HG03159 (cell line): ENCODE measurements at regions not wholly inside any gene's neighbourhood (a gene's known extent, or its start where the extent isn't known, plus 50 kb on each side); places are given as distances from the start of the nearest gene placed in this dataset.

Experiments used
- ATAC-seq: cut with Tn5 transposase; IDR thresholded peaks from one replicate; pipeline ENCODE4 v1.9.1; 2021; ENCODE audit warnings: mild to moderate bottlenecking, moderate library complexity; ENCODE audit not compliant: unreplicated experiment

DNA sequence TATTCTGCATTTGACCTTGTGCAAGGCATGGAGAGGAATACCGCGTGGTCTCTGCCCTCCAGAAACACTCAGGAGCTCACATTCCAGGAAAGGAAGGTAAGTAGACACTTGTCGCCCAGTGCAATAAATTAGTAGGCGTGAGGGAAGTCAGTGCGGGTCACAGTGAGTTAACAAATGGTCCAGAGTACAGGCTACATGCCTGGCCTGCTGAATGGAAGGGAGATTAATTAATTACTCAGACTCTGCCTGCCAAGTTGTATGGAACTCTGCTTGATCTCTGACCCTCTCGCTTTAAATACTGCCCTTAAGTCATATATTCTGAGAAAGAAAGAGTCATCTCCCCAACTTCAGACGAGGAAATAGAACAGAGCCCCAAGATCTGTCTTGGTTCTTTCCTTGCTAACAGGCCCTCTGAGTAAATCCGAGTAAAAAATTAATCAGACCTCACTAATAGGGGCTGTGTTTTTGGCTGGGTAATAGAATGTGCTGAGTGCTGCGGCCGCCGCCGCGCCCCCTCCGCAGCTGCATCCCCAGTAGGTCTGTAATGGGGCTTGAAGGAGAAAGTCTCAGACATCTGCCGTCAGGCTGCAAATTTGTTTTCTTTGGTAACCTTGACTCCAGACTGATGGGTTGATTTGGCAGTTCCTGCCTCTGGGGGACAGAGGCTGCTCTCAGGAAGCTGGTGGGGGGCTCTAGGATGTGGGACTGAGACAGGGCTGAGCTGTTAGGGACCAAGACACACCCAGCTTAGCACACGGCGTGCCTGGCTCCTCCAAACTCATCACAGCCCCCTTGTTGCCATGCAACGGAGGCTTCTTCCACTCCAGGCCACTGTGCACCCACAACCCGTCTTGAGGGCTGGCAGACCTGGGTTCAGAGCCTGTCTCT lies 144.4 kb downstream of the NSG2 start:
- no peak for ATAC-seq

- ATAC-seq = no peak
Measured at GRCh38 chr5:174191076-174191475, 145.6 kb downstream of the NSG2 start.

DNA sequence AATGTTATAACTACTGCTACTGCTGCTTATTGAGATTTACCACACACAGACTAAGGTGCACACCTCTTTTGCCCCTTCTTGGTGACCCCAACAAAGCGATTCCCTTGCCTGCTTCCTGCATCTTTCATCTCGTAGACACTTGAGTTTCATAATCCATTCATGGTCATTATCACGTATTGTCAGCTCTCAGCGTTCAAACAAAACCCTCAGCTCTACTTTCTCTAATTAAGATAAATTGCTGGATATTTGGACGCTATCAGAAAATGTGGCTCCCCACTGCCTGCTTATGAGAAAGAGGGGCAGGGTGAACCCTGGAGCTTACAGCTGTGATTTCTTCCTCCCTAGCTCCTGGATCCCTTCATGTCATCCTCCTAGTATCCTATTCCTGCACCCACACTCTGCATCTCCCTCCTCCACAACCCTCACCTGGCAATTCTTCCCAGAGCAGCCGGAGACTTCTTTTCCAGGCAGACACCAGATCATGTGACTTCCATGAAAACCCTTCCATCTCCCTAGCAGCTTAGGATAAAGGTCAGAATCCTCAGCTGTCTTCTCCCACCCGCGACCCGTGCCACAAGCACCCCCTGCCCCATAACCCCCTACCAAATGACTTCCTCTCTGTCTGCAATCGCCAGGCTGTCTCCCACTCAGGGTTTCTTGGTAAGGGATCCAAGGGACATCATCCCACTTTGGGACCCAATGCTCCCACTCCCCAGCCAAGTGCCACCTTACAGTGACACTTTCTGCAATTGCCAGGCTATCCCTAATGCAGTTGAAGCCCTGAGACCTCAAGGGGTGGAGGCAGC lies 146.5 kb downstream of the NSG2 start:
- ATAC-seq = no peak

- no peak for ATAC-seq
Measured at GRCh38 chr5:174192901-174193300, 147.4 kb downstream of the NSG2 start.

GRCh38 chr5:174195517-174195916 lies 150.0 kb downstream of the NSG2 start:
- no peak for ATAC-seq

DNA sequence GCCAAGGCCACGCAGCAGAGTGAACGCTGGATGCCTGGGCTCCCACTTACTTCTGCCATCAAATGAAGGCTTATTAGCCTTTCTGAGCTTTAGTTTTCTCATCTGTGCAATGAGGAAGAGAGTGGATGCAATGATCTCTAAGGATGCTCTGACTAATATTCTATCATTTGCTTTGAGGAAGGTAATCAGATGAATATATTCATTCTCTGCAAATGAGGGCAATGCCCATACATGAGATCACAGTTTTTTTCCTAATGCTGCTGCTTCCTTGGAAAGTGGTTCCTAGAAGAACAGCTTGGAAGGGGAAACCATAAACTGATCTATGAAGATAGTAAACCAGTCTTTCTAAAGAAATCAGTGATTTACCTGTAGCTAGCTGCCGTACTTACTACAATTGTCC lies 152.4 kb downstream of the NSG2 start:
- no peak for ATAC-seq

DNA sequence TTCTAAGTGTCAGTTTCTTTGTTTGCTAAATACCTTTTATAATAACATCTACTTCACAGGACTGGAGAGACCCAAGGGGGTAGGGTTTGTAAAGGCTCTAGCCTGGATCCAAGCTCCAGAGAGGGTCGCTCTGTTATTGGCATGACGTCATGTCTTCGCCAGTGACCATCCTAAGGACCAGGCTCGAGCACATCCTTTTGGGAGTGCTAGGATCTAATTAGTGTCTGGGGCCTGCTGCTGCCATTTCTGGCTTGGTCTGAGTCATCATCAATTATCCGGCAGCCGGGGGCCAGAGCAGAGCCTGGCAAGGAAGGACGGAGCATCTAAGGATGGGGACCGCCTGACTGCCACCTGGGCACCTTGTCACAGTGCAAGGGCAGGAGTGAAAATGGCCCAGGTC lies 153.0 kb downstream of the NSG2 start:
- ATAC-seq = no peak

DNA sequence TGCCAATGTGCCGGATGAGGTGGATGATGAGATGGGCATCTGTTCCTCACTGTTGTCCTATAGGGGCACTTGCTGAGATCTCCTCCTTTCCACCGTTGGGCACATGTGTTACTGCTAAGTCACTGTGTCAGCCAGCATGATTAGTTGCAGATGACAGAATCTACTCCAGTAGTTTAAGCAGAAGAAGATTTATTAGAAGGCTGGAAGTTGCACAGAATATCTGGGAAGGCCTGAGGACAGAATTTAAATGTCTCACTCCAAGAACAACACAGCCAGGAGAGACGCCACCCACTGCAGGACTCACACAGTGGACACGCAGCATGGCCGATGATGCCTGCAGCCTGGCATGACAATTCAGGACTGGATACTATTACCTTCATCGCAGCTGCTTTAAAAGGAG lies 157.5 kb downstream of the NSG2 start:
- no peak for ATAC-seq

DNA sequence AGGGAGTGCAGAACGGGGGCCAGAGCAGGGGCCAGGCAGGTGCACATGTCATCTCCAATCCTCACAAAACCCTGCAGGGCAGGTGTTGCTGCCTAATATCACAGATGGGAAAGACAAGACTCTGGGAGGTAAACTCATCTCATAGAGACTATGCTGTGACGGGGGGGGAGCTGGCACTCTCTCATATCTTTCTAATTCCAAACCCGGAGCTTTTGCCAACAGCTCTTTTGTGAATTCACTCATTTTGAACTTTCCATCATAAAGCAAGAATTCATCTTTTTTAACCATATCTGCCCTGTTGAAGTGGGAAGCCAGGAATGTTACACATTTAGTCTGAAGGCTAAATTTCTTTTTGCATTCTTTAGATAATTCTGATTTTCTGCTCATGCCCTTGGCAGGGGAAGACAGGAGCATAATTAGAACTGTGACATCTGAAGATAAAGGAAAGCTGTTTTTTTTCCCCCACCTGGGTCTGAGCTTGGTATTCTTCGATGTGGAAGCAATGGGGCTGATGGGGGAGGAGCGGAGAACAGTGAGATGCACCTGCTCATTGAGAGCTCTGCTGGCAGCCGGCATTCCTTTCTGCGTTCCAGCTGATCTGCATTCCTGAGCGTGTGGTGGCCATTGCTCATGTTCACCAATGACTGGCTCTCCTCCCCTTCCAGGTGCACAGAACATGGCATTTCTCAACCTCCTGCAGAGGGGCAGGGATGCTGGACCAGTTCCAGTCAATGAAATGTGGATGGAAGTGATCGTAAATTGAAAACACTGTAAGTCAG lies 159.2 kb downstream of the NSG2 start:
- ATAC-seq = no peak

DNA sequence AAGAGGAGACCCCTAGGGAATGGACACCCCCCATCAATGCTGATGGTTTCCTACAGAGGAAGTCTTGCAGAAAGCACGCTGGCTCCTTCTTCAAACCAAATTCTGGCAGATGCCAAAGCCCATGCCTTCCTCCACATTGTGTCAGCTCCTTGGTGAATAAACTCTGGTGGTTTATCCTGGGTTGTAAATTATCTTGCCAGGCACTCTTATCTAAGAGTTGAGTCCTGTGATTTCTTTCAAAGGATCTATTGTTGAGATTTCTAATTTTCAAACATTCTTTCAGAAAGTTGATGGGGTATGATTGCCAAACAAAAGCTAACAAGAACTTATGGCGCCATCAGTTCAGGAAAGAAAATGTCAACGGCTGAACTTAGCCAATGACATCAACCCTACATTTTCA lies 160.4 kb downstream of the NSG2 start:
- no peak for ATAC-seq

DNA sequence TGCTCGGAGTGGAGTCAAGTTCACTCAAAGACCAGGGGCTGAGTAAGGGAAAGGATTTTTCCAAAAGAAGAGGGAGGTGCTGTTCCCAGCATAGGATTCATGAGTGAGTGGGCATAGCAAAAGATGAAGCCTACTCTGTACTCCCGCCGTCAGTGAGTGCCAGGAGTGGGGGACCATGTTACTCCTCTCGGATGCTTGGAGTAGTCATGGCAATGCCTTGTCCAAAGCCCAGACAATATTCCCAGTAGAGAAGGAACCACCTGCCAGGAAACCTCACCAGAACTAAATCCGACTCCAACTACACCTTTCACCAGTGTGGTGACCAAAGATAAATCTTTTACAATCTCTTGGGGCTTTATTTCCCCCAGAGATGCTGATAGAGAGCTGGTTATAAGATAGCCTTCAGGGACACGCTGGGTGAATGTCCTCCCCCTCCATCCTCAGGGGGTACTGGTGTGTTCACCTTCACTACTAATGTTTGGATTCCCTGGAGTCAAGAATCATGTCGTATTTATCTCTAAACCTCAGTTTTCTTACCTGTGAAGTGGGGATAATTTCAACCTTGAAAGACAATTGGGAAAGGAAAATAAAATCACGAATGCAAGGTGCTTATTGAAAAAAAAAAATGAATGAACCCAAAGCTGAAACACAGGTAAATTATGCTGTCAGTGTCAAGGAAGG lies 165.2 kb downstream of the NSG2 start:
- no peak for ATAC-seq

- no peak for ATAC-seq
Measured at GRCh38 chr5:174211277-174211626, 165.7 kb downstream of the NSG2 start.

GRCh38 chr5:174217527-174217926 lies 172.0 kb downstream of the NSG2 start:
- no peak for ATAC-seq

DNA sequence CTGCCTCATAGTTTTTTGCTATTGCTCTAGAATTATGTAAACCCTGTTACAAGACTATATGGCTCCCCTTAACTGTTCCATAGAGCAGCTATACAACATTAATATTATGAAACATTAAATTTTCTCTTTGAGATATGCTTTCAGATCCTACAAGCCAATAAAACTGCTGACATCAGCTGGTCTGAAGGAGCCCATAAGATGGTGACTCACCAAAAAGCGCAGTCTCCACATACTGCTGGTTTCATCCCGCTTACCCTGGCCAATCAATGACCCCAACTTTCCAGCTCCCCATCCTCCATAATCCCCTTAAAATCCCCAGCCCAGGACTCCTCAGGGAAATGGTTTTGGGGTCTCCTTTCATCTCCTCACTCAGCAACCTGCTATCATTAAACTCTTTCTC lies 172.7 kb downstream of the NSG2 start:
- ATAC-seq = no peak

GRCh38 chr5:174220417-174220816 lies 174.9 kb downstream of the NSG2 start:
- no peak for ATAC-seq

GRCh38 chr5:174221436-174221835 lies 175.9 kb downstream of the NSG2 start:
- ATAC-seq = no peak

- ATAC-seq = no peak
Measured at GRCh38 chr5:174221946-174222345, 176.4 kb downstream of the NSG2 start.

DNA sequence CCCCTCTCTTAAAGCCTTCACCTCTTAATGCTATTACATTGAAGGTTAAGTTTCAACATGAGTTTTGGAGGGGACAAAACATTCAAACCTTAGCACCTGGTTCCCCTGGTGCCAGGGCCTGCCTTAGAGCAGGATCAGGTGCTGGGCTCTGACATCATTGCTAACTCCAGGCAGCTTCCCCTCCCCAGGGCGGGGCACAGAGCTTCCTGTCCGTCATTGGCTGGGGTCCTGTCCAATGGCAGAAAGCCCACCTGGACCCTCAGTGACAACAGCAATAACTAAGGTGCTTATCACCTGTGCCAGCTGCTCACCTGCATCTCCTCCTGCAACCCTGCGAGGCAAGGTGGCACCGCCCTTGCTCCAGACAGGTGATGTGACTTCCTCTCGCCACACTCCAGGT lies 177.4 kb downstream of the NSG2 start:
- no peak for ATAC-seq

- no peak for ATAC-seq
Measured at GRCh38 chr5:174223355-174223754, 177.8 kb downstream of the NSG2 start.

- ATAC-seq = no peak
Measured at GRCh38 chr5:174229068-174229467, 183.6 kb downstream of the NSG2 start.
